AG08396 (cell line): ENCODE measurements at regions not wholly inside any gene's neighbourhood (a gene's known extent, or its start where the extent isn't known, plus 50 kb on each side); places are given as distances from the start of the nearest gene placed in this dataset.
"Not testable (repeated sequence)": the region's sequence is repeated elsewhere in the genome, so short reads cannot be mapped to it uniquely, and the experiment has no call there.

ENCODE experiments used
- DNase-seq: peaks from one replicate; pipeline ENCODE4 v3.0.0; 2012; ENCODE audit warnings: low spot score, mixed read lengths

GRCh38 chr9:74334271-74334670 lies 162.9 kb upstream of the RORB start:
- no peak for DNase-seq

DNA sequence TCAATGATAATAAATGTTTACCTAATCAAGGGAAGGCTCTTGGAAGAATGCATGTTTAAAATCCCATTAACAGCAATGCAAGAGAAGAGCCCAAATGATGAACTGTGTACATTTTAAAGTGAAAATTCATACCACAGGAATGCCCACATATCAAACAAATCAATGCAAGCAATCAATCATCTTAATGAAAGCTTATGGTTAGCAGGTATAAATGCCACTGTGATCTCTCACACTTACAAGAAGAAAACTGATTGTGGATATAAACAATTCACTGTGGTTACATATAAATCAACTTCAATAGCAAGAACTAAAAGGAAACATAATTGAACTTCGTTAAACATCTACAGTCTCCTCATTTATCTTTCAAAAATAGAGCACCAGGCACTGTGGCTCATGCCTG lies 161.0 kb upstream of the RORB start:
- no peak for DNase-seq

- DNase-seq = no peak
Measured at GRCh38 chr9:74348777-74349176, 148.4 kb upstream of the RORB start.

- no peak for DNase-seq
Measured at GRCh38 chr9:74355107-74355506, 142.0 kb upstream of the RORB start.

DNA sequence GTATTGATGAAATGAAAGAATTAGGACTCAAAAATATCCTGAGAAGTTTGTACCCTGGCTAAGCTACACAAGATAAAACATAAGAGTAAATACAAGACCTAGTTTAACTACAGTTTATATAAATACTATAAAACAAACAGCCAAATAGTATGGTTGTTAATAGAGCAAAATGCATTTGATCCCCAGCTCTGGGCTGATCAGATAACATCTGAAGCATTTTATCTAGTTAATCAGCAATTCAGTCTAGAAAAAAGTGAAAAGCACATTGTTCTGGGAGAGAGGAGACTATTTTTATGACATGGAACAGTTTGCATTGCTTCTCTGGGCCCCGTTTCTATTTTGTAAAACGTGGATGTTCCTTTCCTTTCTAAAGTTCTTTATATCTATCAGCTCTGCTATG lies 139.6 kb upstream of the RORB start:
- no peak for DNase-seq

DNA sequence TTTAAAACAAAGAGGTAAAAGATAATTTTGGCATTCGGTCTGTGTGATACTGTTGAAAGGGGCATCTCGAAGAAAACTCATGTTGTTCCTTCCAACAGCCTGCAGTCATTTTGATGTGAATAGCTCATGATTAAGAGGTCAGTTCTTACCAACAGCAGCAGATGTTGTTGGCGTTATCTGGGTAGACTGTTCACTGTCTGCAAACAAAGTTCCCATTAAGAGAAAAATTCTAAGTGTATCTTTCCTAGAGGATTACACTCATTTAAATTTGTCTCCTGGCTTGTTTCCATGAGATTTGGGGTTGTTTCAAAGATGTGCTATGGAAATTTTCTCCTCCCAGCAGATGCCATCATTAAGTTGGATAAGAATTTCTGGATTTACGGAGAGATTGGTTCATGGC lies 138.2 kb upstream of the RORB start:
- DNase-seq = no peak

GRCh38 chr9:74361508-74361907 lies 135.6 kb upstream of the RORB start:
- no peak for DNase-seq

GRCh38 chr9:74362423-74362822 lies 134.7 kb upstream of the RORB start:
- no peak for DNase-seq

DNA sequence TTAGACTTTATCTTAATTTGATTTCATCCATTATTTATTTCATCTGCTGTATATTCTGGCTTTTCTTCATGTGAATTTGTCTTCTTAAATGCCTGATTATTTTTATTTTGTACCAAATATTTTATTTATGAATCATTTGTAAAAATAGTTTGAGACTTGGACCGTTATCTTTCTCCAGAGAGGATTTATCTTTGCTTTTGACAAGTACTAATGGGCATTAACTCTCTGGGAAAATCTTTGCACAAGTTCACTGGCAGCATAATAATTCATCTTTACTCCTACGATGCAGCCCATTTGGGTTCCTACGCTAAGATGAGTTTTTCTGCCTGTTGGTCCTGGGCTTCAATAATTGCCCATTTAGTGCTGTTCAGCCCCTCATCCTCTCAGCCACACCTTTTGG lies 131.0 kb upstream of the RORB start:
- DNase-seq = no peak

DNA sequence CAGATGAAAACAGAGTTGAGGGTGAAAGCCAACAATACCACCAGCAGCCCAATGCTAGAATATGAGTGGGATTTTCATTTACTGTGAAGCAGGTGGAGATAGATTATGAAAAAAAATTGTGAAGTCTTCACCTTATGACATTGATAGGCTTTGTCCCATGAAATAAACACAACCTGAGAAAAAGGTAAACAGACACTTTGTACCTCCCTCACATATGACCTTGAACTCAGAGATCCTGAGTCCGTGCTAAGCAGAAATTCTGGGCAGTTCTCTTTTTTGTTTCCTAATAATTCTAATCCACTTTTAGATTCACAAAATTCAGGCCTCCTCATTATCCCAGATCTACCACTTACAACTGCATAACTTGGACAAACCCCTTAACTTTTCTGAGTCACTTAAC lies 127.3 kb upstream of the RORB start:
- DNase-seq = no peak

GRCh38 chr9:74373348-74373747 lies 123.8 kb upstream of the RORB start:
- no peak for DNase-seq

DNA sequence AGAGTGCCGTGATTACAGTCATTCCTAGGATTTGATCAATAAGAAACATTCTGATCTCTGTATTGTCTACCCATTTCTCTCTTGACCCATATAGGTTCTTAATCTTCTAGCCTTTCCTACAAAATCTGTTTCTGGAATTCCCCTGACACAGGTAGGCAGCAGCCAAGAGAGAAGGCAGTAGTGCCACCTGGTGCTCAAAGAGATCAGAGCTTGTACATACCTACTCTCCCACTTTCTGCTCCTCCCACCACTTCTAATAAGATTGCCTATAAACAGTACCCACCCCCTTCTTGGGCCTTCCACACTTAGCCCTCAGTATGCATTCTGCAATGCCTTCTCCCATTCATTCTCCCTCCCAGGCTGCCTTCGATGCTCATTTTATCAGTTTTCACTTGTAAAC lies 117.4 kb upstream of the RORB start:
- DNase-seq = no peak

GRCh38 chr9:74391816-74392215 lies 105.3 kb upstream of the RORB start:
- DNase-seq = no peak

DNA sequence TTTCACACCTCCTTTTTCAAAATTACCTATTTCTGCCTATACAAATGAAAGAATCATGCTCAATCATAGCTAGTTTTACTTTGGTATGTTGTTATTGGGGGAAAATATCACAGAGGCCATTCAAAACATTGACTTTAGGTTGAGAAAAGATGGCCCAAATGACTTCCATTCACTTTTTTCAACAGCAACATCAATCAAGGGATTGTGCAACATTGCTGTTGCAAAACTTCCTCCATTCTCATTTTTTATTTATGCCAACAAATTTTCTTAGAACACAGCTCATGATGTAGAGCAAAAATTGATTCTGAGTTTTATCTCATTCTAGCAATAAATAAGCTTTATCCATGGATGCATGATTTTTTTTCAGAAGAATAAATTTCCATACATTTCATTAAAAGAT lies 93.6 kb upstream of the RORB start:
- no peak for DNase-seq

DNA sequence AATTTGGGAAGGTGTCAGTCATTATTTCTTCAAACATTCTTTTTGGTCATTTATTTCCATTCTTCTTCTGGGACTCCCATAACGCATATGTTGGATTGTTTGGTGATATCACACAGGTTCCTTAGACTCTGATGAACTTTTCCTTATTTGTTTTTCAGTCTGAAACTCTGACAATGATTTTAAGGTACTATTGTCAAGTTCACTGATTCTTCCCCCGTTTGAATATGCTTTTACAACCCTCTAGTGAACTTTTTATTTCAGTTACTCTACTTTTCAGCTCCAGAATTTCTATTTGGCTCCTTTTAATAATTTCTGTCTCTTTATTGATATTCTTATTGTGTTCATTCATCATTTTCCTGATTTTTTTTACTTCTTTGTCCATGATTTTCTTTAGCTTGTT lies 92.5 kb upstream of the RORB start:
- DNase-seq = no peak

- no peak for DNase-seq
Measured at GRCh38 chr9:74407166-74407565, 90.0 kb upstream of the RORB start.

- DNase-seq = no peak
Measured at GRCh38 chr9:74412236-74412979, 84.7 kb upstream of the RORB start.

DNA sequence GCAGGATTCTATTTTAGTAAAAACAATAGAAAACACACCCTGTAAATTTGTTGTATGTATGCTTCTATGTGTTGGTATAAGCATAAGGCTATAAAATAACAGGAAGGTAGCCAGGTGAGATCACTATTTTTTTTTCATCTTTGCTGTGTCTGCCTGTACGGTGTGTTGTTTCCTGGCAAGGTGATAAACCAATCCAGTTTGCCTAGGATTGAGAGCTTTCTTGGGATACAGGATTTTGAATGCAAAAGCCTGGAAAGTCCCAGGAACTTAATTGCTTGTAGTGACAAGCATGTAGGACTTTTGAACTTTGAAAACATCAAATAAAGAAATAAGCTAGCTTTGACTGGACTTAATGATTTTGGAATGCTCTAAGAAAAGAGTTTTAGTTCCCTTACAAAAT lies 83.3 kb upstream of the RORB start:
- no peak for DNase-seq

DNA sequence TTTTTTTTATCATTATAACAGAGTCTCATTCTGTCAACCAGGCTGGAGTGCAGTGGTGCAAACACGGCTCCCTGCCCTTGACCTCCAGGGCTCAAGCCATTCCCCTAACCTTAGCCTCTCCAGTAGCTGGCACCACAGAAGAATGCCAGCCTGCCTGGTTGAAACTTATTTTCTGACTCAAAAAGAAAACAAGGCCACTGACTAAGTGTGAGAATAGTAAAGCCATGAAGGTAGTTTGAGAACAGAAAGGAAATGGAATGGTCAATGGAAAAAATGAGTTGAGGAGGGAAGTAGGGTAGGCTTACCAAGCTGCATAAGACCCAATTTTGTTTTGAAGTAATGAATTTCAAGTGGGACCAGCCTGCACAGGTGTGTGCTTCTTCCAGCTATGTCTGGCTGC lies 82.8 kb upstream of the RORB start:
- no peak for DNase-seq

- DNase-seq = no peak
Measured at GRCh38 chr9:74415995-74416394, 81.1 kb upstream of the RORB start.

DNA sequence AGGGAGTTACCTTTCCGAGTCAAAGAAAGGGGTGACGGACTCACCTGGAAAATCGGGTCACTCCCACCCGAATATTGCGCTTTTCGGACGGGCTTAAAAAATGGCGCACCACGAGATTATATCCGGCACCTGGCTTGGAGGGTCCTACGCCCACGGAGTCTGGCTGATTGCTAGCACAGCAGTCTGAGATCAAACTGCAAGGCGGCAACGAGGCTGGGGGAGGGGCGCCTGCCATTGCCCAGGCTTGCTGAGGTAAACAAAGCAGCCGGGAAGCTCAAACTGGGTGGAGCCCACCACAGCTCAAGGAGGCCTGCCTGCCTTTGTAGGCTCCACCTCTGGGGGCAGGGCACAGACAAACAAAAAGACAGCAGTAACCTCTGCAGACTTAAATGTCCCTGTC lies 72.6 kb upstream of the RORB start:
- DNase-seq = not testable (repeated sequence)

DNA sequence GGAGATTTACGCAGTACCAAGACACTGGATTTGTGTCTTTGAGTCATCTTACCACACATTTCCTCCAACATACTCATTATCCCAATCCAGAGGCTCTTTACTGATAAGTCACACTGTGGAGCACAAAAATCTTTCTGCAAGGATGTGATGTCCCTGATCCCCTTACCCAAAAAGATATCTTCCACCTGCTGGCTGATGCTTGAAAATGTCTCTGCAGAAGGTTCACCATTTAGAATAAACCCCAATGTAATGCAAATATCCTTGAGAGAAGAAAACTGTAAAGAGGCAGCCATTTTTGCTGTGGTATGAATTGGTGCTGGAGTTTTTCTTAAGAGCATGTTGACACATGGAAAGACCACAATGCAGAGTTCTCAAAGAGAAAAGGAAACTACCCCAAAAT lies 65.7 kb upstream of the RORB start:
- no peak for DNase-seq

DNA sequence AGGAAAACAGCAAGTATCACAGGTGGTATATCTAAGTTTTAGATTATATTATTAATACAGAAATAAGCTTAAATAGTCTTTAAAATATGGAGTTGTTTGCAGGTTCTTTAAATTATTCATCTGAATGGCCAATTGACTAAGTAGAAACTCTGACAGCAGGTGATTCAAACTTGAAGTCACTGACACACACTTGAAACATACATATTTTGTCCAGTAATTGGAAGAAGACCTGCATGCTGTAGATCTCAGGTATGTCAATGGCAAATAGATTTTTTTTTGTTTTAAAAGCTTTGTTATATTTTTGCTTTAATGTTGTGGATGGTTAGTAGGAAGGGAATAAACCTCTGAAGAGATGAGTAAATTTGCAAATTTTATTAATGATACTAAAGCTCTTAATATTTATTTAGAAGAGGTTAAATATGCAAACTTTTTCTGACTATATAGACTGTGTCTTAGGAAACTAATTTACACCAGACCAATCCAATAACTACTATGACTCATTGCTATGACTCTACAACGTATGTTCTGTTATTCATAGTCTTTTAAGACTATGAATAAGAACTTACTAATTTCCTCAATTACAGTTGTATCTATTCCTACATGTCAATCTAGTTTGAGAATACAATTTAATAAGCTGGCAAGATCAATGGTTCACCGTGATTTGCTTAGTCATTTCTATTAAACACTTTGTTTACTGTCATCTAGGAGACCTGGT lies 53.9 kb upstream of the RORB start:
- no peak for DNase-seq

DNA sequence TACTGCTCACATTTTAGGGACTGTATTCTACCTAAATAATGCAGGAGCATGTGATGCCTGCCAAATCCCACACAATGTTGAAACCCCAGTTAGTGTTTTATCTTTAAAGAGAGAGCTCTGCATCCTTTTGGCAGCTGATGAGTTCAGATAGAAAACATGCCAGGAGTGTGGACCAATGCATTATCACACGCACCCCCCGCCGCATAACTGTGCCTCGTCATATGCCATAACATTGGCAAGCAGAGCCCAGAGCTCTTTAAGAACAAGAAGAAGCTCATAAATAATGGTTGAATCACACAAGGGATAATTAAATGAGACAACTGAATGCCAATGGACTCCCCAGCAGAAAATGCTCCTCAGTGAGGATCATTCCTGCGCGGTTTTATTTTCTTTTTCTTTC lies 52.8 kb upstream of the RORB start:
- DNase-seq = peak; percentile 3
